ENCODE measurements at regions not wholly inside any gene's neighbourhood (a gene's known extent, or its start where the extent isn't known, plus 50 kb on each side); places are given as distances from the start of the nearest gene placed in this dataset.
"Not testable (repeated sequence)": the region's sequence is repeated elsewhere in the genome, so short reads cannot be mapped to it uniquely, and the experiment has no call there.

DNA sequence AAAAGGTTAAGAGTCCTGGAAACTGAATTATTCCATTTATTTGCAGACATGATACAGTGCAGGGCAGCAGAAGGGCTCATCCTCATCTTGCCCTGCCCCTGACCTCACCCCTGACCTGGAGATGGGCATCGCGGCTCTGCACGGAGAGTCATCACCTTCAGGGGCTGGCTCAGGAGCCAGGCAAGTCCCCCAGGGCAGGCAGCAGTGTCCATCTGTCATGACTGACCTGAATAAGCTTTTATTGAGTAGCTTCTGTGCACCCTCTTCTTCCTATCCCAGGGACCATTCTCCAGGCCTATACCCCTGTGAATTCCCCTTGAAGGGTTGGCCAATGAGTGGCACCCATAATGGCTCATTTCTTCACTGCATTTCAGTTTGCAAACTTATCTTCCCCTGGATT lies 484.2 kb downstream of the ZNF536 start:
- no peak for DNase-seq

DNA sequence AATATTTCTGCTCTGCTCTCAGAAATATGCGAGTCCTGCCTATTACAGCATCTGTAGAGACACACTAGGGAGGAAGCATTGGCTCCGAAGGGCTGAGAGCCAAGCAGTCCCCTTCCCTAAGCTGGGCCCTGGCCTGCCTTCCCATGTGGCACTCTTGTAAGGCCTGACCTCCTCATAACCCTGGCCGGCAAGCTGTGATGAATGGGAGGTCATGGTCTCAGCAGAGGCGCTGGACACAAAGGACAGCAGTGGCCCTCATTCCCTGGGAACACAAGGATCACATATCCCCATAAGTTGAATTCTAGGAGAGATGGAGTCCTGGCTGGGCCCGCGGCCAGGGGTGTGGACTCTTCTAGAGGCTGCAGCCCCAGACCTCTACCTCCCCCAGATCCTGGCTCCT lies 483.3 kb downstream of the ZNF536 start:
- DNase-seq = no peak

DNA sequence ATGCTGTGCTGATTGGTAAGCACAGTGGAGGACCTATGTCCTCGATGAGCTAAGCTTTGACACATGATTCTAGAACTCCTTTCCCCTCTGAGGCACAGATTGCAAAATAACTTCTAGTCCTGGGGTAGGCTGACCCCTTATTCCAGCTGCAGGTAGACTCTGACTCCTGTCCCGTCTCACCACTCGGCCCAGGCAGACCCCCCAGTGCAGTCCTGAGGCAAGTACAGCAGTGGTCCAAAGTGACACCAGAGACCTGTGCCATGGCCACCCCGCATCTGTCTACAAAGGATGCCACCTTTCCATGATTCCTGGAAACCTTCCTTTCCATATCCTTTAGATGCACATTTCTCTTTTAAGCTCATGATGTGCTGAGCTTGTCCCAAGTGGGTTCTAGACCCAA lies 482.5 kb downstream of the ZNF536 start:
- DNase-seq = no peak

DNA sequence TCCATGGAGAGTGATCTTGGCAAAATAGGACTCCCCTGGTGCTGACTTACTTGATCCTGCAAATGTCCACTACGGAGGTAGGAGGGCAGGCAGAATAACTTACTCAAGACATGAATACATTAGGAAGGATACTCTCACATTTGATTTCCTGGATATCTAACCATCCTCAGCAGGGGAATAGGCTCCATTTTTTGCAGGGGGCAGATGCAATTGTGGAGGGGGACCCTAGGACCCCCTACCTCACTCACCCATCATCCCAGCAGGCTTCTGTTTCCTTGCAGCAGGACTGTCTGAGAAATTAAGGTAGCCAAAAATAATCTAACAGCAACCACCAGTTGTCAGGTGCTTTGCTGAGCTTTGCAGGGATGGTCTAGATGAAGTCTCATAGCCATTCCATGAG lies 482.0 kb downstream of the ZNF536 start:
- DNase-seq = no peak

DNA sequence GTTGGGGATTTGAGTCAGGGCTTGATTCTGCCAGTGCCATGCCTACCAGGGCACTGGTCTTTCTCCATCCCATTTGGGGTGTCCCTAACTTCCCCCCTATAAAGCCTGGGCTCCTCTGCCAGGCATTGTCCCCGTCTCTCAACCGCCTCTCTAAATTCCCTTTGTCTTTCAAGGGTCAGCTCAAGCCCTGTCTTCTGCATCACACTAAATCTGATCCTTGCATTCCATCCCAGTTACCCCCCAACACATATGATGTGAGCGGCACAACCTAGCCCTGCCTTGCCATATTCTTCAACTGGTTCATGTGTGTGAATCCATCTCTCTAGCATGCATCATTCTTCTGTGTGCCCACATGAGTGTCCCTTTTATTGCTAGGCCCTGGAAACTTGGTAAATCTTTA lies 480.9 kb downstream of the ZNF536 start:
- DNase-seq = no peak

DNA sequence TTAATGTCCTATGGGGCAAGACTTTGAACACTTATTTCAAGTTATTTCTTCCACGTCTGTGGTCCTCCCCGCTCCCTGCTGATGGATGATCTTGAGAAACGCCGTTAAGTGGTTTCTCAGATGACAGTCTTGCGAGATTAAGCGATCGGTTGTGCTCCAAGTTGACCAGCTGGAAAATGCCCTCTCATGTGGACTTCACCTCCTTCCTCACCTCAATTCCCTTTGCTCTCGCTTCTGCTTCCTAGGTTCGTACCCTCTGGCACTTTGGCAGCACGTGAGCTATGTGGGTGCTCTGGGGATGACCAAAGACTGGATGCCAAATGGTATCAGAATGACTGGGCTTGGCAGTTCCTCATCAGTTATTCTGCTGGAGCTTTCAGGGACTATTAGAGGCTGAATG lies 480.0 kb downstream of the ZNF536 start:
- DNase-seq = no peak

DNA sequence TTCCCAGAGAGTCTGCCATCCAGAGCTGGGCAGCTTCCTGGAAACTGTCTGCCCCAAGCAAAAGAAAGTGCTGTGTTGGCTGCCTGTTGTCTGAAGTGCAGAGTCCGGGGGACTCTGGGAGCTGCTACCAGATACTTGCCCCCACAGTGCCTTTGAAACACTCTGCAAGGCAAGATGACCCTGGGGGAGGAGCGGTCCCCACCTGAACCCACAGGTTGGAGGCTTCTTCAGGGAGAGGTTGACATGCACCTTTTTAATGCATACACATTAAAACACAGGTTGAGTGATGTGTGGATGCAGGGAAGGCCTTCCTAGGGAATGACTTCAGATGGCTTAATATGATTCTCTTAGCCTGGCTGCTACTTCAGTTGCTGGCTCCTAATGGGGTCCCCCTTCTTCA lies 479.5 kb downstream of the ZNF536 start:
- DNase-seq = no peak

DNA sequence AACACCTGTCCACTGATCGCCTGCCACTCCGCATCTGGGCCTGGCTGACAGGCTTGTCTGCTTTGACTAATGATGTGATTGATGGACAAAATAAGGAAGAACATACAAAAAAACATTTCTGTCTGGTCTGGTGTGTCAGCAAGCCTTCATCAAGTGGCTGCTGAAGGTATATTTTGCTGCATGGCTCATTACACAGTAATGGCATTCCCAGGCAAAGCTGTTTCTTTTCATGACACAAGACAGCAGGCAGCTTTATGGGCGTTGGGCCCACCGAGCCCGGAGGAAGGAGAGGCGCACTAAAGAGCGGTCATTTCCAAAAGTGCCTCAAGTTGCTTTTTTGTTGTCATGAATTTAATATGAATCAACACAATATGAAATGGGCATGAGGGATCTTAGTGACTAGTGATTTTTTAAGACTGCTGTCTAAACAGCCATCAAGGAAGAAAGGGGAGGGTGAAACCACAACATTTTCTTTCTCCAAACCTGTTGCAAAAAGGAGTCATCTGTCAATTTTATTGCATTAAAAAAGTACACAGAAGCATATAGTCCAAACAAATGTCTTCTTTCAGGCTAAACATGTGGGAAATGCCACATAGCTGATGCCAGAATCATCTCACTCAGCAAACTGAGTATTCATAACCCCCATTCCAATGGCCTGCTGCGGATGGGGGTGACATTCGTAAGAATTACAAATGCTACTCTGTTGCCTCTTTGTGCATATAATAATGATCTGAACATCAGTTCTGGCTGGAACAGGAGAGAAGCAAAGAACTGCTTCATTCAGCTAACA lies 476.6 kb downstream of the ZNF536 start:
- no peak for DNase-seq

DNA sequence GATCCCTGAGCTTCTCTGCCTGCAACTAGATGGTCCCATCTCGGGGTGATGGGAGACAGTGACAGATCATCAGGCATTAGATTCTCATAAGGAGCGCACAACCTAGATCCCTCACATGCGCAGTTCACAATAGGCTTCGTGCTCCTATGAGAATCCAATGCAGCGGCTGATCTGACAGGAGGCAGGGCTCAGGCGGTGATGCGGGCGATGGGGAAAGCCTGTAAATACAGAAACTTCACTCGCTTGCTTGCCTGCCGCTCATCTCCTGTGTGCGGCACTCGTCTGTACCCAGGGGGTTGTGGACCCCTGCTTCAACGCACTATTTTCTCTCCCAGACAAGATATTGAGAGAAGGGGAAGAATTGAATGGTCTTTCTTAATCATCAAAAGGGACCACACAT lies 473.9 kb downstream of the ZNF536 start:
- DNase-seq = no peak

DNA sequence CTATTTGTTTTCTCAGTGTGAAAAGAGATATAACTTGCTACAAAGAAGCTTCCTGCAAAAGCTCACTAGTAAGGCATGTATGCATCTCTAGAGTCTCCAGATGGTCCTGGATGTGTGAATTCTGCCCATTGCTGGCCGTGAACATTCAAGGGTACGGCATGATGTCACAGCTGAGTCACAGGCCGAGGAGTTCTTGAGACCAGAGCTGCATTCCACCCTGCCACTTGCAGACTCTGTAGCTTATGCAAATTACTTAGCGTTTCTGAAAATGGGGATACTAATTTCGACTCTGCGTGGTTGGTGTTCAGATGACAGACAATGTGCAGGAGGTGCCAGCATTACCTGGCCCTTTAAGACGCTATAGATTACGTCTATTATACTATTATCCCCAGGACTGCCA lies 470.7 kb downstream of the ZNF536 start:
- no peak for DNase-seq

DNA sequence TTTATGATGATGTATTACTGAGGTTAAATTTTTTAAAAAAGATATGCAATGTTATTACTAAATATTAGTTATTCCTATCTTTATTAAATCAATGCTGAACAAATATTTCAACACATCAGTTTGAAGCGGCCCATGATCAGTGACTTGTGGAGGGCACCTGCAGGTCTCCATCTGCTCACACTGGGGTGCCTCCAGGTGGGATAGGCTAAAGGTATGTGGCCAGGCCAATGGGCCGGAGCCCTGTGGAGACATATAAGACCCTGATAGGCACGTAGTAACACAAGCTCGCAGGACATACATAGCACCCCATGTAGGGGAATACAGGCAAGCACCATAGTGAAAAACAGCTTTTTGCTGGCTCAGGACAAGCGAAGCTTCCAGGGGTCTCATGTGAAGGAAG lies 469.8 kb downstream of the ZNF536 start:
- DNase-seq = no peak

DNA sequence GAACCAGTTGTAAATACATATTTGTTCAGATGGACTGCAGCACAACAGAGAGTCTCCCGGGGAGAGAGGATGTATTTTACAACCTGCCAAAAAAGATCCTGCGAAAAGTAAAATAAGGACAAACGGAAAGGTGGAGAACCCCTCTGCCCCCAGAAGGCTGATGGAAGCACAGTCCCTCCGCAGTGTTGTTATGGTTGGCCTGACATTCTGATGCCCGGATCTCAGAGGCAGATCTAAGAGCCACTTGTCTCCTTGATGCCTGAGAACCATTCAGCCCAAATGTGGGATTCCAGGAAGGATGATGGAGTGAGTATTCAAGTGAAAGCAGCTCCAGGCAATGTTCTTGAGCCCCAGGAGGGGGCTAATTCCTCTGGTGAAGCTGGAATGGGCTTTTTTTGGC lies 458.7 kb downstream of the ZNF536 start:
- DNase-seq = no peak

DNA sequence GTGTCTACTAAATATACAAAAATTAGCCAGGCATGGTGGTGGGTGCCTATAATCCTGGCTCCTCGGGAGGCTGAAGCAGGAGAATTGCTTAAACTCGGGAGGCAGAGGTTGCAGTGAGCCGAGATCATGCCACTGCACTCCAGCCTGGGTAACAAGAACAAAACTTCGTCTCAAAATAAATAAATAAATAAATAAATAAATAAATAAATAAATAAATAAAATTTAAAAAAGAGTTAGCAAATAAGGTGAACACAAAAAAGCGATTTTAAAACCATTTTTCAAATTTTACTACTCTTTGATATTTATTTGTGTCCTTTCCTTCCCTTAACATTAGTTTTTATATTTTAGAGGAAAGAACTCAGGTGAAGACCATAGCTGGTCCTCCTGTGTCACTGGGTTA lies 453.3 kb downstream of the ZNF536 start:
- DNase-seq = not testable (repeated sequence)

DNA sequence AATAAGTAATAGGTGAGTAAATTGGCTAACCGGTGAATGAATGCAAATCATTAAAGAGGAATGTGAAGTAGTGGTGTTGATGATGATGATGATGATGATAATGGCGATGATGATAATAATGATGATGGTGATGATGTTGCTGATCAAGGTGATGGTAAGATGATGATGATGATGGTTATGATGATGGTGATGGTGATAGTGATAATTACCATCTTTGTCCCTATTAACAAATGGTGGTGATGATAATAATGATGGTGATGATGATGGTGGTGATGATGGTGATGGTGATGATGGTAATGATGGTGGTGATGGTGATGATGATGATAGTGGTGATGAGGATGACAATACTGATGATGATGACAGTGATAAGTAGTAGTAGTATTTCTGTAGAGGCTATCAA lies 452.6 kb downstream of the ZNF536 start:
- no peak for DNase-seq

DNA sequence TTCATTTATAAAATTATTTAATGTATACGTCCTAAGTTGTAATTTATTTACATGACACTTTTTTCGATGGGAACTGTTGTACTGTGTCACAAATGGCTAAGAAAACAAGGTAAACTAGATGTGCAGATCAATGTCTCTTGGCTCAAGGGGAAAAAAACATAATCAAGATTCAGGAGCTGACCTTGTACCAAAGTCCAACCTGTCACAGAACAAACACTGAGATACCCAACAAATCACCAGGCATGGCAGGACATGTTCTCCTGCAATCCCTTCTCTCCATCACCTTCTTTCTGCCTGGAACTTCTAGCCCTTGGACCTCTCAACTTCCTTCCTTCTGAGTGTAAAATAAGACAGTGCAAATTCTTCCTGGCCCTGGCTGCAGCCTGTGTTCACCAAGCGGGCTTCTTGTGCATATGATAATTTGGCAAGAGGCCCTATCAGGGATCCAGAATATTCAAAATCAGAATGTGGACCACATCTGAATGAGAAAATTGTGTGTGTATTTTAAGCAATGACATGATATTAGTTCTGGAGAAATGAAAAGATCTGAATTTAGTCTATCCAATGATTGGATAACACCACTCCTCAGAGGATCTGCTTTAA lies 445.9 kb downstream of the ZNF536 start:
- DNase-seq = no peak

DNA sequence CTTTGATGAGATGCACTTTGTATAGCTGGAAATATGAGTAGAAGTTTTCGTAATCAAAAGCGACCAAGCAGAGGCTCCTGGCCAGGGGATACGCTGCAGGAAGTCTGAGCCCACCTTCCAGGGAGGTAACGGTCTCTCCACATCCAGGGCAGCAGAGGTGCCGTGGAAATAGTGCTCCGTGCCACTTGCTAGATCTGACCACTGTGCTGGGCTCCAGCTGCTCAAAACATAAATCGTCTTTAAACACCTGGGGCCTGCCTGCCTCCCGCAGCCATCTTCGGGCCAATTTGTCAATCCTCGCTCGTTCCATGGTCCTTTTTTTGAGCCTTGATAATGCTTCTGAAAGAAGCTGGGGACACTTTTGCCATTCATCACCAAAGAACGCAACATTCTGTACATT lies 445.0 kb downstream of the ZNF536 start:
- no peak for DNase-seq

DNA sequence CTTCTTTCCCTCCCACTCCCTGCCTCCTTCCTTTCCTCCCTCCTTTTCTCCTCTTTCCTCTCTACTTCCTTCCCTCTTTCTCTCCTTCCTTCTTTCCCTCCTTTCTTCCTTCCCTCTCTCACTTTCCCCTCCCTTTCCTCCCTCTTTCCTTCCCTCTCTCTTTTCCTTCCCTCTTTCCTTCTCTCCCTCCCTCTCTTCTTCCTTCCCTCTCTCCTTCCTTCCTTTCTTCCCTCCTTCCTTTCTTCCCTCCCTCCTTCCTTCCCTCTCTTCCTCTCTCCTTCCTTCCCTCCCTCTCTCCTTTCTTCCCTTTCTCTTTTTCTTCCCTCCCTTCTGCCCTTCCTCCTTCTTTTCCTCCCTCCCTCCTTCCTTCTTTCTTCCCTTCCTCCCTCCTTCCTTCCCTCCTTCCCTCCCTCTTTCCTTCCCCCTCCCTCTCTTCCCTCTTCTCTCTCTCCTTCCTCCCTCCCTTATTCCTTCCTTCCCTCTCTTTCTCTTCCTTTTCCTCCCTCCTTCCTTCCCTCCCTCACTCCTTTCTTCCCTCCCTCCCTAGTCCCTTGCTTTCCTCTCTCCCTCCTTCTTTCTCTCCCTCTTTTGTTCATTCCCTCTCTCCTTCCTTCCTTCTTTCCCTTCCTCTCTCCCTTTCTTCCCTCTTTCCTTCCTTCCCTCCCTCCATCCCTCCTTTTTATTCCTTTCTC lies 443.9 kb downstream of the ZNF536 start:
- DNase-seq = no peak

DNA sequence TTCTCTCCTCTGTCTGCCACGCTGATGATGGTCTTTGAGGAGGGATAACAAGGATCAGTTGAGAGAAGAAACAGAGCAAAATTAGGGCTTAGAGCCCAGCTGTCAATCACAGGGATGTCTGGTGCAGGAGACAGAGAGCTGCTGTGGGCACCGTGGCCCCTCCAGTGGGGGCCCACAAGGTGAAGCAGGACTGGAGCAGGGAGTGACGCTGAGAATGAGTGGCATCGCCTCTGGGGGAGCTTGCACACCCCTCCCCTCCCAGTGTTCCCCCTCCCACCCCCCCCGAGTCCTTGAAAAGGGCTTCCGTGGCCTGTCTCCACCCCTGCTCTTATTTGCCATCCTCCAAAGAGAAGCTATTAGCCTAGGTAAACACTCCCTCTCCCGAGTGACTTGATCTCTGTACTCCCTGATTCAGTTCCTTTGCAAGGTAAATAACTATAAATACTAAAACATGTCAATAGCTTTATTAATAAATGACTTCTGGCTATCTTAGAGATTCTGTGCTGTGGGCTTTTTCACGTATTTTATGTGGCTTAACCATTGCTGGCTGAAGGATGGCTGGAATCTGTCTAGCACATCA lies 440.0 kb downstream of the ZNF536 start:
- DNase-seq = no peak

DNA sequence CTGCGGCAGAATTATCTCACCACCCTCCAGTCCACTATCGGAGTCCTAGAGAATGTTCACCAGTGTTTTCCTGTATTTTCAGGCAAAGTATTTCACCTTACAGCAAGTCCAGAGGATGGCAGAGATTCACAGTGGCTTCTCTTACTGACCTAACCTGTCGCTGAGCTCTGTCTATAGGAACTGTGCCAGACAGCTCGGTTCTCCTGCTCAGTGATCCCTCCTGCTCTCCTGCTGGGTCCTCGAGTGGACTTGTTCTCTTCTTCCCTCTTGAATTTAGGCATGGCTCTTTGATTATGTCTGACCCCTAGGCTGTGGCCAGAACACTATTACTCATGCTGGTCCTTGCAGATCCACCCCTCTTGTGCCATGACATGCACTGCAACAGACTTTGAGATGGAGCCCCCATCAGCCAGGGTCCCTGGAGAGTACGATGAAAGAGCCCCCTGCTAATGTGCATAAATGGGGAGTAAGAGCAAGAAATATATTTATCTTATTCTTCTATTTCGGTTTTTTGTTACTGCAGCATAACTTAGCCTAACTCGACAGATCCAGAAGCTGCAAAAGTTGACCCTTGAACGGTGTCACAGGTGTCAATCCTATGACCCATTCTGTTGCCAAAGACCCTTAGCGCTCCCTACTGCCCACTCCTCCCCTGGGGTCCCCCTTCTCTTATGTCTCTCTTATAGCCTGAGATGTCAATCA lies 439.4 kb downstream of the ZNF536 start:
- DNase-seq = no peak

DNA sequence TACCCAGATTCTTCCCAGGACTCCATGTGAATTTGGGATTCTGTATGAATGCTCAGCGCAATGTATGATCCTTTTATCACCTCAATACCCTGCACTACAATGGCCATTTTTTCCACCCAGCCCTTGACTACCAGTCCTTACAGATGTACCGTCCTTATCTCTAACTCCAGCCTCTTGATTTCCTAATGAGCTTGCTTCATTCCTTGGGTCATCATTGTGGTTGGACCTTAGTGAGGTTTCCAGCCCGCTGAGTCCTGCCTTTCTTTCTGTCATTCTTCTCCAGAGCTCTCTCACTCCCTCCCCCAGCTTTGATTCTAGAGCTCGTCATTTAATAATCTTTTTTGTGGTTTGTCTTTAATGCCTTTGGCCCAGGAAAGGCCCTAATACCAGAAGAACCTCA lies 438.5 kb downstream of the ZNF536 start:
- no peak for DNase-seq

DNA sequence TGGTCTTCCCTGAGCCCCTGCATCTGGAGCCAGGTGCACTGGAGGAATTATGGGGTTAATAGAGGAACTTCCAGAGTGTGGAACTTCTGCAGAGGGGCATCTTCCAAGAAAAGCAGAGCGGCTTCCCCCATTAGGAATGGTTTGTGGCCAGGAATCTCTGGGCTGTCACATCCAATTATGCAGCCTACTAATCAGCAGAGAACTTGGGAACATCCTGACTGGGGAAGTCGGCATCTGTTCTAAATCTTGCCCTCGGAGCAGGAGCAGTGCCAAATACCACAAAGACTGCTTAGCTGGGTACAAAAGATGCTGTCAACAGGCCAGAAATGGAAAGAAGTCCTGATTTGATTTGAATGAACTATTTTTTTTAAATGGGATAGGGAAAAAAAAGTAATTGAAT lies 435.1 kb downstream of the ZNF536 start:
- DNase-seq = no peak

DNA sequence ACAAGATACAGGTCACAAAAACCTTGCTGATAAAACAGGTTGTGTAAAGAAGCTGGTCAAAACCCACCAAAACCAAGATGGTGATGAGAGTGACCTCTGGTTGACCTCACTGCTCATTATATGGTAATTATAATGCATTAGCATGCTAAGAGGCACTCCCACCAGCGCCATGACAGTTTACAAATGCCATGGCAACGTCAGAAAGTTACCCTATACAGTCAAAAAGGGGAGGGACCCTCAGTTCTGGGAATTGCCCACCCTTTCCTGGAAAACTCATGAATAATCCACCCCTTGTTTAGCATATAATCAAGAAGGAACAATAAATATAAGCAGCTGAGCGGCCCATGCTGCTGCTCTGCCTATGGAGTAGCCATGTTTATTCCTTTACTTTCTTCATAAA lies 434.1 kb downstream of the ZNF536 start:
- no peak for DNase-seq

DNA sequence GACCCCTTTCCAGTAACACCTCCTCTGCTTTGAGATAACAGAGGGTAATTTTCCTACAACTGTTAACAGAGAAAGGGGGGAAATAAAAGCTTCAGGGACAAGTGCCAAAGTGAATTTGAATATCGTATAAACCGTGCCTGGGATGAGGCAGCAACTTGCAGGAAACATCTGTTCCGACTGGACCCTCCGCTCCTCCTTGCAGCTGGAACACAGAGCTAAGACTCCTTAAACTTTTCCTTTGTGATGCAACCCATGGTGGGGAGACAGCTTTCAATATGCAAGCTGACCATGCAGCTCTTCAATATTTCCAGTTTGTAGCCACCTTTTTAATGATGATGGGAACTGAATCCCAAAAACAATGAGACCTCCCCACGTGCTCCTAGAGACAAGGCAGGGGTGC lies 432.6 kb downstream of the ZNF536 start:
- no peak for DNase-seq

All from activated CD4-positive, CD25-positive, alpha-beta regulatory T cell (primary cell).